ENCODE measurements at regions not wholly inside any gene's neighbourhood (a gene's known extent, or its start where the extent isn't known, plus 50 kb on each side); places are given as distances from the start of the nearest gene placed in this dataset.
"Not testable (repeated sequence)": the region's sequence is repeated elsewhere in the genome, so short reads cannot be mapped to it uniquely, and the experiment has no call there.

DNA sequence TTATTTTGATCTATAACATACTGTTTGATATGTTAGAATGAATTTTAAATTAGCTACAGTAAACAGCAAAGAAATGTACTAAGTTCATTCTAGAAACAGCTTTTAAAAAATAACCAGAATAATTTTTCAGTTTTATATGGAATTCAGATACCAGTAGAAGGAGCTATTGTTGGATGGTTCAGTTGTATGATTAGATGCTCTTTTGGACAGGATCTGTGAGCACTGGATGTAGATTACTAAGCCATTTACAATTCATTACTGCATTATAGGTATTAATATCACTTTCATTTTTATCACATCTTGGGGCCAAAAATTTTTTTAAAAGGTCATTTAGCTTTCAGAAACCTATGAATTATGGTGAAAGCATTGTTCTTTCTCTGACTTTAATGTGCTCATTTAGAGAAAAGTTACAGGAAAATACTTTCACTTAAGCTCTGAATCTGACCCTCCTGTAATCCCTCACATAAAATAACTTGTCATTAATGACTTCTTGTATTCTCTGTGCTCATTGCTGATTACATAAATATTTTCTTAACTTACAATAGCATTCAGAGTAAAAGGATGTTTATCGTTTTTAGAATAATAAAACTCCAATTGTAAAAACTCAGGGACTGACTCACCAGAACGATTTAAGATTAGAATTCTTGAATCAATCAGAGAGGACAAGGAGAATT, 750.2 kb downstream of the SLC4A3 start:
- TF ChIP-seq, protein P1, sequence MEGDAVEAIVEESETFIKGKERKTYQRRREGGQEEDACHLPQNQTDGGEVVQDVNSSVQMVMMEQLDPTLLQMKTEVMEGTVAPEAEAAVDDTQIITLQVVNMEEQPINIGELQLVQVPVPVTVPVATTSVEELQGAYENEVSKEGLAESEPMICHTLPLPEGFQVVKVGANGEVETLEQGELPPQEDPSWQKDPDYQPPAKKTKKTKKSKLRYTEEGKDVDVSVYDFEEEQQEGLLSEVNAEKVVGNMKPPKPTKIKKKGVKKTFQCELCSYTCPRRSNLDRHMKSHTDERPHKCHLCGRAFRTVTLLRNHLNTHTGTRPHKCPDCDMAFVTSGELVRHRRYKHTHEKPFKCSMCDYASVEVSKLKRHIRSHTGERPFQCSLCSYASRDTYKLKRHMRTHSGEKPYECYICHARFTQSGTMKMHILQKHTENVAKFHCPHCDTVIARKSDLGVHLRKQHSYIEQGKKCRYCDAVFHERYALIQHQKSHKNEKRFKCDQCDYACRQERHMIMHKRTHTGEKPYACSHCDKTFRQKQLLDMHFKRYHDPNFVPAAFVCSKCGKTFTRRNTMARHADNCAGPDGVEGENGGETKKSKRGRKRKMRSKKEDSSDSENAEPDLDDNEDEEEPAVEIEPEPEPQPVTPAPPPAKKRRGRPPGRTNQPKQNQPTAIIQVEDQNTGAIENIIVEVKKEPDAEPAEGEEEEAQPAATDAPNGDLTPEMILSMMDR (IDR thresholded peaks at IDR 0.05; ENCODE audit: low read length, missing control alignments), result no peak
- no peak overlapping the region for H3K4me3 ChIP-seq (replicated peaks; ENCODE audit: low read depth, low read length)
- no peak for DNase-seq (ENCODE audit: low read depth)

DNA sequence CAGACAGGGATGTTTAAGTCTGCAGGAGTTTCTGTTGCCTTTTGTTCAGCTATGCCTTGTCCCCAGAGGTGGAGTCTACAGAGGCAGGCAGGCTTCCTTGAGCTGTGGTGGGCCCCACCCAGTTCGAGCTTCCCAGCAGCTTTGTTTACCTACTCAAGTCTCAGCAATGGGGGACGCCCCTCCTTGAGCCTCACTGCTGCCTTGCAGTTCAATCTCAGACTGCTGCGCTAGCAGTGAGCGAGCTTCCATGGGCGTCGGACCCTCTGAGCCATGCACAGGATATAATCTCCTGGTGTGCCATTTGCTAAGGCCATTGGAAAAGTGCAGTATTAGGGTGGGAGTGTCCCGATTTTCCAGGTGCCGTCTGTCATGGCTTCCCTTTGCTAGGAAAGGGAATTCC, 760.3 kb downstream of the SLC4A3 start:
- not testable (repeated sequence) for DNase-seq (ENCODE audit: low read depth); H3K4me3 ChIP-seq (replicated peaks; ENCODE audit: low read depth, low read length)

DNA sequence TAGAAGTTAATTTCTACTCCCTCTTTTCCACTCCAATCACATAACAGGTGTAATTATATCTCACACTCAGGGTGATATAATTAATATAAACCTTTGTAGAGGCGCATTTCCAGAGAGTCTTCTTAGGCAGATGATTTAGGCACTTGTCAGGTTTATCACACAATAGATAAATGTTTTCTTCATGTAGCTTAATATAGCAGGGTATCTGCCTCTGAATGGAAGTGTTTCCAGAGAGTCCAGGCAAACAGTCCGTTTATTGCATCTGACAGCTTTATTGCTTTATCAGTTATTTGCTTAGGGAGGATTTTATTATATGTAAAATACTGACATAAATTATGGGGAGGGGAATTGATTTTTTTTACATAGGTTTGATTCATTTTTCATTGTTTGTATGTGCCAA, 766.3 kb downstream of the SLC4A3 start:
- TF ChIP-seq, protein P1 (IDR thresholded peaks at IDR 0.05; ENCODE audit: low read length, missing control alignments), result no peak
- no peak for DNase-seq (ENCODE audit: low read depth)
- no peak overlapping the region for H3K4me3 ChIP-seq (replicated peaks; ENCODE audit: low read depth, low read length)

DNA sequence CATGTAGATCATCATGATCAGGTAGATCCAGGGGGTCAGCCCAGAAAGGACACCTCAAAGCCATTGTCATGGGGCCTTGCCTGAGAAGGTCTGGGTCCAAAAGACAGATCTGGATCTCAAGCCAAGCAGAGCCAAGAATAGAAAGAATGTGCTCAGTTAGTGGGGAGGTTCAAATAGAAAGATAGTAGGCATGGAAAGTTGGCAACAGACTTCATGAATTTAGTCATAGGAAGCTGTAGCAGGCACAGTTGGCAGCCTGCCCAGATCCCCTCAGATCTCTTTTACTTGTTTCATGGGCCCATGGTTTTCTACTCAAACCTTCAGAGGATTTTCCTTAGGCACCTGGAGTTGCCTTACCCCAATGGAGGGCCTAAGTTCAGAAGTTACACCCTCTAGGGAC, 767.0 kb downstream of the SLC4A3 start:
- no peak overlapping the region for H3K4me3 ChIP-seq (replicated peaks; ENCODE audit: low read depth, low read length)
- peak; percentile 89 for DNase-seq (ENCODE audit: low read depth)
- TF ChIP-seq, protein P1 (IDR thresholded peaks at IDR 0.05; ENCODE audit: low read length, missing control alignments), result no peak

DNA sequence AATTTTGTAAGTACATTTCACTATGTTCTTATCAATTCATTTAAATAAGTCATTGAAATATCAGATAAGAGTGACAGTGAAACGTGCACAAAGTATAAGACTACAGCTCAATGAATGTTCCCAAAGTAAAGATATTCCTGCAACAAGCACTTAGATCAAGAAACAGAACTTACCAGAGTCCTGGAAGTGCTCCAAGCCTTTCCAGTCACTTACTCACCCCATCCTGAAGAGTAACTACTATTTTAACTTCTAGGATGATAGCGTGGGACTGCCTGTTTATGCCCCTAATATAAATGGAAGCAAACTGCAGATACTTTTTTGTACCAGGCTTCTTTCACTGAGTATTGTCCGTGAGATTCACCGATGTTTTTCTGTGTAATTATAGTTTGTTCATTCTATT, 768.9 kb downstream of the SLC4A3 start:
- peak; percentile 82 for DNase-seq (ENCODE audit: low read depth)
- H3K4me3 ChIP-seq (replicated peaks; ENCODE audit: low read depth, low read length), result no peak overlapping the region
- TF ChIP-seq, protein P1 (IDR thresholded peaks at IDR 0.05; ENCODE audit: low read length, missing control alignments), result no peak

DNA sequence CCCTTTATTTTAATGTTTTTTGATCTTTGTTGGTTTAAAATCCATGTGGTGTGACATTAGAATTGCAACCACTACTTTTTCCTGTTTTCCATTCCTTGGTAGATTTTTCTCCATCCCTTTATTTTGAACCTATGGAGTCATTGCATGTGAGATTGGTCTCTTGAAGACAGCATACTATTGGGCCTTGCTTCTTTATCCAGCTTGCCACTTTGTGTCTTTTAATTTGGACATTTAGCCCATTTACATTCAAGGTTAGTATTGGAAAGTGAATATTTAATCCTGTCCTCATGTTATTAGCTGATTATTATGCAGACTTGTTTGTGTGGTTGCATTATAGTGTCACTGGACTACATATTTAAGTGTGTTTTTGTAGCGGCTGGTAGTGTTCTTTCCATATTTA, 782.9 kb downstream of the SLC4A3 start:
- no peak for DNase-seq (ENCODE audit: low read depth)
- TF ChIP-seq, protein P1 (IDR thresholded peaks at IDR 0.05; ENCODE audit: low read length, missing control alignments), result no peak

DNA sequence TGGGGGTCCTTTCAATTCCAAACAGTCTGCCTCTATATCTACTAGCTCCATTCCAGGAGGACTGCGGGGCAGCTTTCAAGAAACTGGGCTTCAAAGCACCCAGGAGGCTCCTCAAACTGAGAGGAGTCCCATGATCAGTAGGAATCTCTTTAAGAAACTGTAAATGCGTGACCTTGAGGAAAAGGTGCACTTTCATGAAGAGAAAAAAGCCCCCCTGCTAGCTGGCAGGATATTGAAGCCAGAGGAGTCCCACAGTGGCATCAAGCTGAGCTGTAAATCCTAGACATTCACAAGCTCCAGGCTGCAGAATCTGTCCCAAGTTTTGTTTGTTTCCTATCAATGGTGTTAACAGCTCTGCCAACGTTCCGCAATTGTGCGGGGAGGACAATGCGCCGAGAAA, 790.1 kb downstream of the SLC4A3 start:
- no peak overlapping the region for H3K4me3 ChIP-seq (replicated peaks; ENCODE audit: low read depth, low read length)
- DNase-seq (ENCODE audit: low read depth), result no peak
- TF ChIP-seq, protein P1 (IDR thresholded peaks at IDR 0.05; ENCODE audit: low read length, missing control alignments), result no peak

More for the DNA sequence above, 782.9 kb downstream of the SLC4A3 start:
- no peak overlapping the region for H3K4me3 ChIP-seq (replicated peaks; ENCODE audit: low read depth, low read length)
